Central memory CD4-positive, alpha-beta T cell (primary cell): ENCODE measurements at regions not wholly inside any gene's neighbourhood (a gene's known extent, or its start where the extent isn't known, plus 50 kb on each side); places are given as distances from the start of the nearest gene placed in this dataset.

Experiments used
- DNase-seq: peaks from one replicate; pipeline ENCODE4 v3.0.0; 2022

DNA sequence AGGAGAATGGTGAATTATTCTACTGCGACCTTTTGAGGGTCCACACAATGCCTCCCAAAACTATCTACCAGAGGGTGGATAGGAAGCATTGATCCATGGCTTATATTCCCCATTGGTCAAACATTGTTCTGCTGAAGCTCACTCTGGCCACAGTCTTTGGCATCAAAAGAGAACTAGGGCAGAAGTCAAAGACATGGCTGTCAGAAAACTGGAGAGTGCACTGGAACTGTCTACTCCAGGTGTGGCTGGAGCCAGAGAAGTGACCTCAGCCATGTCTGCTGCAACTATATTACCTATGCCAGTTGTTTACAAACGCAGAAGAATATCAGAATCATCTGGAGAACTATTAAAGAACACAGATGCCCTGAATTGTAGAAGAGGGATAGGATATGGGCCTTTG, 238.7 kb upstream of the USP25 start:
- DNase-seq = no peak

DNA sequence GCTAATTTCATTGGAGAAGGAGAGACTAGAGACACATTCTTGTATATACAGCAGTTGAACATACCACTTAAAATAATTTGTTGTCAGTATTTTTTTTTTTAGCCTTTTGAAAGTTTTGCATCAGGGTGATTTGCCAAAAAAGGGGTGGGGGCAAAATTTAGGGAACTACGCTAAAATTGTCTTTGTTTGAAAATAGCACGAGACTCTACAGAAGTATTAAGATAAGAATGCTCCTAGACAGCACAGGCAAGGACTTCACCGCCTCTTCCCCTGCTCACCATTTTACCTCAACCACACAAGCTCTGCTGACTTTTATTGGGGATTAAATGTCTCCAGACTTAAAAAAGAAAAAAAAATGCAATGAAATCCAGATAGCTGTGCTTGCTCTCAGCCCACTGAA, 236.1 kb upstream of the USP25 start:
- DNase-seq = no peak

DNA sequence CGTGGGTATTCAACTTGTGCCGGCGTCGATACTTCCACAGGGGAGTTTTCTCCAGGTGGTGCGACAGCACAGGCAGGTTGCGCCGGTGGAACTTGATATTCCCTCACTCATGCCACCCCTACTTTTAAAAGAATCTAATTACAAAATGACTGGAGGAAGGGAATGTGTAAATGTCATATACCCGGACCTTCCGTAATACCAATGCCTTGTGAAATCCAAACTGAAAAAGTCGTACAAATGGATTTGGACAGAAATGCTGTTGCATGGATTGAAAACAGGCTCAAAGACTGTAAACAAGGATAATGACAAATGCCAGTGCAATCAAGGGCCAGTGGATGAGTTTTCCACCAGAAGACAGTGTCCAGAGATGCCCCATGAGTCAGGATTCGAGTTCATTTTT, 235.3 kb upstream of the USP25 start:
- no peak for DNase-seq

DNA sequence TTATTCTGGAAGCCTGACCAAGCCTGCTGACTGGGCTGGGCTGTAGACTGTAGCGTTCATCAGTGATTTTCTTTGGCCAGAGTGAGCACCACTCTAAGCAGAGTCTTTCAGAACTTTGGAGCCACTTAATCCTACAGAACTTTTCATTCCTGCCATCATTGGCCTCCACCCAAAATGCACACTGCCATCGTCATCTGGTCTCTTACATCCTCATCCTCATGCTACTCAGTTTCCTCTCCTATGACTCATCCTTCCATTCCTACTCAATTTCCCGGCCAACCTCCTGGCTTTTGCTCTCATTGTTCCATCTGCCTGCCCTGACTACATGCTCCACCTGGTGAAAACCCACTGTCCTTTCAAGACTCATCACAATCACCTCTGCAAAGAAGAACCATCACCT, 233.8 kb upstream of the USP25 start:
- DNase-seq = no peak

DNA sequence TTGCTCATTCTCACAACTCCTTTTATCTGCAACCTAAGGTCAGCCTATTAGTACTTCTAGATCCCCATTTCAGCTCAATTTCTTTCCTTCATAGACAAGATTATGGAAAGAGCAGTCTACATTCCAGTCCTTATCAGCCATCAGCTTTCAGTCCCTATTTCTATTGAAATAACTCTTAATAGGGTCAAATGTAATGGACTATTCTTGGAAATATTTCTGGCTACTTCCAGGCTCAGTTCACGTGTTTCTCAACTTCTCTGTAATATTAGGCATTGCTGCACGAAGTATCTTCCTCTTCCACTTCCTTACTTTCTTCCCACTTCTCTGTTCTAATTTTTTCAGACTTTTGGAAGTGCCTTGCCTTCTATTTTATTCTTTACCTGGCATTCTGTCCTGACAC, 232.9 kb upstream of the USP25 start:
- DNase-seq = no peak

DNA sequence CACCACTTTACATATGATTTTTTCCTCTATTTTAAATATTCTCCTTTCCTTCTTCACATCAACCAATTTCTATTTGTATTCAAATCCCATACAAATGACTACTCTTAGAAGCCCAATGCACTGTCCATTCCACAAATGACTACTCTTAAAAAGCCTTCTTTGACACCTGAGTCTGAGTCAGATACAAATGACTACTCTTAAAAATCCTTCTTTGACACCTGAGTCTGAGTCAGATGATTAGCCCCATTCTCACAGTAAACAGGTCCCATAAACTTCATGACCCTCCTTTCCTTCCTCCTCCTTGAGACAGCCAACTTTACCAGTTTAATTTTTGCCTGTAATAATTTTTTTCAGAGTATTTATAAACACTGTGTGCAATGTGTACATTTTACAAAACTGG, 231.3 kb upstream of the USP25 start:
- DNase-seq = no peak

DNA sequence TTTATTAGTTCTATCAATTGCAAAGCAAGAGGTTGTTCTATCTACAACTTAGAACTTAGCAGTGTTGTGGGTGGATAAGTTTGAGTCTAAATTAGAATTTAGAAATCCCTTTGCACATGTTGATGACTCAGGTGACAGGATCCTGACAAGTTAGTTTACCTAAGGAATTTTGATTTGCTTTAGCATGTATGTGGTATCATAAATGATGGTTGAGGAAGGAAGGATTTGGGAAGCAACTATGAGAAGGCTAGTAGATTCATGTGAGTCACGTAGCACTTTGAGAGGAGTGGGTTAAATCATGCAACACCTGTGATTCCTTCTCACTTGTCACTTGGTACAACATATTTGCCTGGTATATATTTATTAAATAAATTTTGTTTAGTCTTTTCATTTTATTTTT, 223.7 kb upstream of the USP25 start:
- no peak for DNase-seq

DNA sequence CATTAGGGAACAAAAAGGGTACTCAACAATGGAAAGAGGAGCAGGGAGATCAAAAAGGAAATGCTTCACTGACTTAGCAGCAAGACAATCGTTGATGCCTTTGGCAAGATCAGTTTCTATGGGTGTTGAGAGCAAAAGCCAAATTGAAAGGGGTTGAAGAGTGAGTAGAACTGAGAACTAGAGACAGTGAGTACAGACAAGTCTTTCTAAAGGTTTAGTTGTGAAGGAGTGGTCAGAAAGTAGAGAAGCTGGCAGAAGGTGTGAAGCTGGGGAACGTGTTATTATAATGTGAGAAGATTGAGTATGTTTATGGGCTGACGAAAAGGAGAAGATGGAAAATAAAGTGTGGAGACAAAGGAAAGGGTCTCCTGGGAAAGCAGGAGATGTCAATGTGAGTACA, 221.2 kb upstream of the USP25 start:
- DNase-seq = no peak

DNA sequence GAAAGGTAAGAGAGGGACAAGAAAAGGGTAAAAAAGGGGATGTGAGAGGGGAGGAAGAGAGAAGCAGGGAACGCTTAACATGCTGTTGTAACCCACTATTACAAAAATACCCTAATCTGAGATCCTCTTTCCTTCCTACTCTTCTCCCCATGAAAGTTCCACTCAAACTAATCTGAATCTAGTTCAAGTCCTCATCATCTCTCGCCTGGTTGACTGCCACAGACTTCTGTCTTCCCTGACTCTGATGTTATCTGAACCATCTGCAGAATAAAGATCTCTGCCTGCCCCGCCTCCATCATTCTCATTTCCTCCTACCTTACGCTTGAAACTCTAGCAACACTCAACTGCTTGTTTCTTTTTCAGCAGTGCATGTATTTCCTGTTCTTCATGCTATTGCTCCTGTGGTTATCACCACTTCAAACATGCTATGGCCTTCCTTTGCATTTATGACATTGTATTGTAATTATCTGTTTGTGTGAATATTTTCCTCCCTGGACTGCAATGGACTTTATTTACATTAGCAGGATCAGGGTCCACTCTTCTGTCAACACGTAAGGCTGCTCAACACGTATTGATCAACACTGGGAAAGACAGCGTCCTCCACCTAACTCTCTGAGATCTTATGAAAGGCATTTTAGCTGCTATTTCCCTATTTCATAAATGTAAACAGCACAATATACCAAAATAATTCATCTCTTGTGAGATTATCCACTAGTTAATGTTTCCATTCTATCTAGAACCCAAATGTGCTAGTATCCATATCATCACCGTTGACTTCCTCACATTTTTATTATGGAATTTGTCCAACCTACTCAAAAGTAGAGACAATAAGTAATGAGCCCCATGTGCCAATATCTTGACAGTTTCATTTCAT, 215.5 kb upstream of the USP25 start:
- peak; percentile 80 for DNase-seq

DNA sequence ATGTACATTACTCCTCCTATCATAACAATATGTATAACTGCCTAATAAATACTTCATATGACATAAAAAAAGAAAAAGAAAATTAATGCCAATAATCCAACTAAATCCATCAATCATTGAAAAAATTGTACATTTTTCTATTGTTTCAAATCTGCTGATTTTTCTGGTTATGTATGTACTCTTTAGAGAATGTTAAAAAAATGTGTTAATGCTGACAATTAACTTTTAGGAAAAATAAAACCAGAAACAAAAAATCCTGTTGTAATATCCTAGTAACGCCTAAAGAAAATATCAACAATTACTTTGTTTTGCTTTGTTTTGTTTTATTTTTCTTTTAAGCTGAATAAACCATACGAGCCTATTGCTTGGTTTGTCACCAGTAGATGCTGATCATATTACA, 213.9 kb upstream of the USP25 start:
- no peak for DNase-seq

DNA sequence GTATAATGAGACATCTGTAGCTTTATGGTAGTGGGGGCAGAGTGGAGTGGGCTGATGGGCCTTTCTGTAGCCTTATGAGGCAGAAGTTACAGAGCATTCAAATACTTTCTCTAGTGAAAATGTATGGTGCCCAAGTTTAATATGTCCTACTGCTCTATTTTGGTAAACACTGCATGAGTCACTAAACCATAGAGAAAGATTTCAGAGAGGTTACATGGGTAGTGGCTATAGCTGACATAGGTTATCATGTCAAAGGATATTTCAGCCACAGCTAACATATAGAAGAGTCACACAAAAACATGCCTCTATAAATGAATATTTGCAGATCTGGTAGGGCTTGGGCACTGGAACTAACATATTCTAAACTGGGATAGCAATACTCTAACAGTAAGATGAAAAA, 212.4 kb upstream of the USP25 start:
- DNase-seq = no peak

DNA sequence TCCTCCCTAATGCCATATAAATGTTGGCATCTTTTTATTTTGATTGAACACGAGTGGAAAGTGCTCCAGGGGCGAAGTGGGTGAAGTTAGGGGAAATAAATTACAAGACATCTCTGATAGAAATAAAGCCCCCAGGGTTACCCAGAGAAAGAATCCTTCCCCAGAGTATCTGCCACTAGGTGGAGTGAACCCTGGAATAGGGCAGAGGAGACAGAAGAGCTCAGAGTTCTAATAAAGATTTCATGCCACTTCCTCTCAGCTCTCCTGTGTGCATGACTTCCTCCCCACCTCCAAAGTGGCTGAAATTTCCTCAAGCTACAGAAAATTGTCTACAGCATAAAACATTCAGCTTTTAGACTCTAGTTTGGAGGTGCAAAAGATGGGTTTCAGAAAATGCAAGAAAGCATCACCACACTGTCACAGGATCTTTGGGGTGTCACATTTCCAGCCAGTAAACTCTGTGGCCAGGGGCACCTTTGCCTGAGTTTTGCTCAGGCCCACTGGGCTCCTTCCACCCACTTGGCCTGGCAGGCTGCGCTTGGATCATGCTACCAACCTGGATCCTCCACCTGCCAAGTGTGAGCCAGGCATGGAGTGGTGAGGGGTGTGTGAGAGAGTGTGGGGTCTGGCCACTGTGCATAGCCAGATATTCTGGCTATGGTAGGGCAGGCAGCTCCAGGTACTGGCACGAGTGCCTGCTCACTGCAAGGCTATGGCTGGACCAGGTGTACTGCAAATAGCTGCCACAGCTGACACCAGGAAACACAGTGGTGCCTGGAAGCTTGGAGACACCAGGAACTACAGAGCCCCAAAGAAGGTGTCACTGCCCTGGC, 208.8 kb upstream of the USP25 start:
- no peak for DNase-seq

DNA sequence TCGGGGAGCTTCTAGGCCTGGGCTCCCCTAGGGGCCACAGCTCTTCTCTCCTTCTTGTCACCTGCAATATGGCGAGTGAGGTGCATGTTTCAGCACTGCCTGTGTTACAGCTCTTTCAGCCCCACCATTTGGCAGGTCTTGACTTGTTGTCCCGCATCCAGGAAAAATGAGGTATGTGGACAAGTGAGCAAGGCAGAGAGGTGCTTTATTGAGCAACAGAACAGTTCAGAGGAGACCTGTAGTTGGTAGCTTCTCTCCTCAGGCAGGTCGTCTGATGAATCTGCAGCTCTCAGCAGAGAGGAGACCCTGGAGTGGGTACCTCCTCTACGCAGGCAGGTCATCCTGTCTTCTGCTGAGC, 208.2 kb upstream of the USP25 start:
- no peak for DNase-seq

DNA sequence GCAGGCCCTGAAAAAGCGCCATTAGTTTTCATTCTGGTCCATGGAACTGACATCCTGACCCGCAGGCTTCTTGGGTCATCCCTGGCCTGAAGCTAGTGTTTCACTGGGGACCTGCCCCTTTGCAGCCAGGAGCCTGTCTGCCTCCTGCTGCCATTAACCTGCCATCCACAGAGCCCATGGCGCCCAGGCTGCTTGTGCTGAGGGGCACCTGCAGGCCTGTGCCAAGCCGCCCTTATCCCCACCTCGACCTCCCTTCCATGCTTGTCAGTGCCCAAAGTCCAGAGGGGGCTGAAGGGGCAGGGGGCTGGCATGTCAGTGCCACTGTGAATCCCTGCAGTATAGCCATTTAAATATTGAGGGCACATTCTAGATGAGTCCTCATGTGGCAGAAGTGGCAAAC, 207.6 kb upstream of the USP25 start:
- DNase-seq = no peak

DNA sequence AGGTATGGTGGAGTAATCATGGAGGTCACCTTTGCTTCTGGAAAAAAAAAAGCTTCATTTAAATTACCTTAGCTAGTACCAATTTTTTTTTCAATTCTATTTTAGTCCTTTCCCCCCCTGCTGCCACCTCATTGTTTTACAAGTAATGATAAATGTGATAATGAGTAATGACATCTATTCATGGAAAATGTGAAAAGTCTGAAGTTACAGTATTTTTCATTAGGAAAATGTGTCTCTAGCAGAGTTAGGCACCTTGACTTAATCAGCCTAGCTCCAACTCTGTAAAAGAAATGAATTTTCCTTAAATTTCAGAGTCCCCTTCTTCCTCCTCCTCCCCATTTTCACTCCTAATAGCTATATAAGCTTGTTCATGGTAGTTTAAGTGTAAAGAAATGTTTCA, 204.9 kb upstream of the USP25 start:
- DNase-seq = no peak

DNA sequence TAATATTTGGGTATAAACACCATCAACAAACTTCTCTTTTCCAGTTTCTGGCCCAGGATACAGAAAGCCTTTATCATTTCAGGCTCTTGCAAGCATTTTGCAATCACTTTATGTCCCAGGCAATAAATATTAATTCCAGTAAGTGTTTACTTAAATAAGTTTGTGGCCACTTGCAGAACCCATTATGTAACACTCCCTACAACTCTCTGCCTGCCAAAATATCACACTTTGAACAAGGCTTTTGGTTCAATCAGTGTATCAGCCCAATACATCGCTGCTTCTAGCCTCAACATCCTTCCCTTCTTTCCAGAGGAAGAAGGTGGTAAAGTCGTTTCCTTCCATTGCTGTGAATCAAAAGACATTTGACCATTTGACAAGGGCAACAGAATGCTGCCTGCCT, 203.0 kb upstream of the USP25 start:
- DNase-seq = no peak

DNA sequence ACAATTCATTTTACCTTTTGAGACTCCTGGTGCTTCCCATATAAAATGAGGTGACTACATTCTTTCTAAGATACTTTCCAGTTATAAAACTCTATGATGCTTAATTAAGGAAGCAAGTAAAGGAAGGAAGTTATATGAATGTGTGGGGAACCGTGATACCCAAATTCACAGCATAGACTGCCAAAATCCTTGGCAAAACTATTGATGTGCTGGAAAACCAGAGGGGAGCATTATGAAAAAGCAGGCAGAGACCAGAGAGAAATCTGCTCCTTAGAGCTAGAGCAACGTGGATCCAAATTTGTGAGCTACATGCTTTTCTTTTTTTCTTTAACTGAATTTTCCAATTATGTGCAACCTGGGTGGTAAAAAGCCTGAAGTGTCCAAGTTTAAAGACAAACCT, 201.4 kb upstream of the USP25 start:
- DNase-seq = no peak

DNA sequence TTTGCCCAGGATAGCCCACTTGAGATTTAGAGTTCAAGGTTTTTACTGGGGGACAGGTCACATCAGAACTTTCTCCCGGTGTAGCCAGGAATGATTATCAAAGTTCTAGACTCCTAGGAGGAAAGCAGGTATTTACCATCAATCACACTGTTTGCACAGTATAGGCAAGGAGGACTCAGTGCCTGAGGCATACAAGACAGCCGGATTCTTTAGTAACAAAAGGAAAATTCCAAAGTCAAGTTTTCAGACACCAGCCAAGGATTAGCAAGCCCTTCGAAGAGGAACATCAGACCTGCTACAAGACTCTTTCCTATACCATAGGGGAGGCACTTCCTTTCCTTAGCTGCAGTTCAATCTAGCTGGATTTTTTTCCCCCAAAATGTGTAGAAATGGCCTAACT, 197.8 kb upstream of the USP25 start:
- no peak for DNase-seq

DNA sequence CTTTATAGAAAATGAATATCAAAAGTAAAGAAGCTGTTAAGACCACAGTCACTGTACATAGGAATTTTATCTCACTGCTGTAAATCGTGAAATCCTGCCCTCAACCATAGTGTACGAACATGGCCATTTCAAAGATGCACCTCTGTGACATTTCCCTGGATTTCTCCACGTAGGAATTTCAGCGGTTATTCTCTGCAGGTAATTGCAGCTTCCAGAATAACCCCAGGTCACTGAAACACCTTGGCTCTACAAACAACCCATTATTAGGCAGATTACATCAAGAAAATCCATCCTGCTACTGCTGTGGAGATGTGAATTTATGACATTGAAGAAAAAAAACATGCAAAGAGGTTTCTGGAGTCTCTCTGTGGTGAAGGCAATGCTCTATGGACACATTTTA, 196.2 kb upstream of the USP25 start:
- no peak for DNase-seq

DNA sequence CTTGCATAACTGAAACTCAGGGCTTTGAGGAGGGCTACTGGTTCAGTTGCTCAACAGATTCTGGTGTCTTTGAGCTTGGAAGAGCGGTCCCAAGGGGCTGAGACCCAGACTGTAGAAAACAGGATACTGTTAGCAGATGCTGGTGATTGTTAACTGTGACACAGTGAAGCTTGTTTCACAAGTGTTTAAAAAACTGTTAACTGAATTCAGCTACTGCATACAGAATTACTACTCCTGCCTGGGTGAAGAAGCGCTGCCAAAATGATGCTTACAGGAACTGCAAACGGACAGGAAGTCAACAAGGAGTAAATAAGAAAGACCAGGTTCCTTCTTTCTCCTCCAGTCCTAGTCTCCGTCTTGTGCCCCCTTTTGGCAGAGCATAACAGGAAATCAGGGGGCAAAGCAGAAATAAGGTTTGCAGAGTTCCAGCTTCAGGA, 195.3 kb upstream of the USP25 start:
- no peak for DNase-seq

DNA sequence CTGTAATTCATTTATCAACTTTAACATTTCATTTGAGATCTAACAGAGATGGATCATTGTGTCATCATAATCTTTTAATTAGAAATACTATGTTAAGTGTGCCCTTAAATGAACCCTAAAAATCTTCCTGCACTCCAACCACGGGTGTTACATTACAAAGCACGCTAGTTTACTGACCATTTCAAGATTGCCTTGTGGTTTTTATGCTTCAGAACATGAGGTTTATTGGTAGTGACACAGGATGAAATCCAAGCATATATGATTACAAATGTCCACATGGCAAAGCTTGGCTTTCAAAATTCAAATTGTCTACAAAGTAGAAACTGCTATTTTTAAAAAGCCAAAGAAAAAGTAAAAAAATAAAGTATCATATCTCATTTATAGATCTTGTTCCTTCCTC, 190.4 kb upstream of the USP25 start:
- no peak for DNase-seq

DNA sequence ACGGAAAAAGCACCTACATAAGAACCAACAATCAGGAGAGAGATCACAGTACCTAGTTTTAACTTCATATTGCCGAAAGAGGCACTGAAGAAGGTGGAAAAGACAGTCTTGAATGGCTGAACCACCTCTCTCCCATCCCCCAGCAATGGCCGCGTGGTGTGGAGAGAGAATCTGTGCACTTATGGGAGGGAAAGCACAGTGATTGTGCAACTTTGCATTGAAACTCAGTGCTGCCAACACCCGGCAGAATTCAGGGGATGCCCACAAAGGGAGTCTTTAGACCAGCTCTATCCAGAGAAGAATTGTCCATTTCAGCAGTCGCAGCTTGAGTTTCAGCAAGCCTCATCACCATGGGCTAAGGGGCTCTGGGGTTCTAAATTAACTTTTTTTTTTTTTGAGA, 186.3 kb upstream of the USP25 start:
- DNase-seq = no peak

DNA sequence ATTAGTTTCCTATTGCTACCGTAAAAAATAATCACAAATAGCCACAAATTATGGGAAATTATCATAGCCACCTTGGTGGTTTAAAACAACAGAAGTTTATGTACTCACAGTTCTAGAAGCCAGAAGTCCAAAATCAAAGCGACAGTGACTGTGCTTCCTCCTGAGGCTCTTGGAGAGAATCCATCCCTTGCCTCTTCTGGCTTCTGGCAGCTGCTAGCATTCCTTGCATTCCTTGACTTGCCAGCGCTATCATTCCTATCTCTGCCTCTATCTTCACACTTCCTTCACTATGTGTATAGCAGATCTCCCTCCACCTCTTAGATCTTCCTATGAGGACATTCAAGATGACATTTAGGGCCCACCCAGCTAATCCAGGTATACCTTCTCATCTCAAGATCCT, 180.1 kb upstream of the USP25 start:
- no peak for DNase-seq

DNA sequence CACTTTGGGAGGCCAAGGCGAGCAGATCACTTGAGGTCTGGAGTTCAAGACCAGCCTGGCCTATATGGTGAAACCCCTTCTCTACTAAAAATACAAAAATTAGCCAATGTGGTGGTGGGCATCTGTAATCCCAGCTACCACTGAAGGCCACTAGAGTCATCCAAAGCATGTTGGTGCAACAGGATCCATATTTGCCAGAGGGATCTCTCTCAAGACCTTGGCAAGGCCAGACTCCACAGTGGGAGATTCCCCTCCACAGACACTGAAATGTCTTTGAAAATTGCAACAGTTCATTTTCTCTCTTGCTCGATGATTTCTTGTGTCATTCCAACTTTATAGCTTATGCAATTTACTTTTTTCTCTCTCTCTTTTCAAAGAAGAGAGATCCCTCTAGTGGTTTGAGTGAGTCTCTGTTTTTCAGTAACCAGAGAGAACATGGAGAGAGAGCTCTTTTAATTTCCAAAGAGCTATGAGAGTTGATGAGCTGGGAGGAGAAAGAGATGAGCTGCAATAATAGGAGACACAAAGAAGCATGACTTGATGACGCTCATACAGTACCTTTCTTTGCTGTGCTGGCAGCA, 176.8 kb upstream of the USP25 start:
- peak; percentile 20 for DNase-seq
